ENCODE measurements at regions not wholly inside any gene's neighbourhood (a gene's known extent, or its start where the extent isn't known, plus 50 kb on each side); places are given as distances from the start of the nearest gene placed in this dataset.

DNA sequence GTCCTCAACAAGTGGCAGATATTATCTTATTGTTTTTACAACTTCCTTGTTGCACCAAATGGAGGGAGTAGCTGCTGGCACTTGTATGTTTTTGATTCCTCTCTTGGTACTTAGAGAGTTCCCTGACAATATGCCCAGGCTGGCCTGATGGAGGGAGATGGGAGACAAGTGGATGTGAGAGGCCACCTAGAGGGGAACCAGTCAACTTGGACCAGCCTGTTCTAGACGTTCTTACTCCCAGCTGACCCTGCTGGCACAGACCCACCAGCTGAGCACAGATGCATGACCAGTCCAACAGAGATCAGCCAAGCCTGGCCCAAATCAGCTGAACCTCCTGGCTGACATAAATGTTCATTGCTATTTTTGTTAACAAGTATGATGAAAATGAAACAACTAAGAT lies 60.9 kb upstream of the GDNF start:
- DNase-seq: peak; percentile 13 to 25

DNA sequence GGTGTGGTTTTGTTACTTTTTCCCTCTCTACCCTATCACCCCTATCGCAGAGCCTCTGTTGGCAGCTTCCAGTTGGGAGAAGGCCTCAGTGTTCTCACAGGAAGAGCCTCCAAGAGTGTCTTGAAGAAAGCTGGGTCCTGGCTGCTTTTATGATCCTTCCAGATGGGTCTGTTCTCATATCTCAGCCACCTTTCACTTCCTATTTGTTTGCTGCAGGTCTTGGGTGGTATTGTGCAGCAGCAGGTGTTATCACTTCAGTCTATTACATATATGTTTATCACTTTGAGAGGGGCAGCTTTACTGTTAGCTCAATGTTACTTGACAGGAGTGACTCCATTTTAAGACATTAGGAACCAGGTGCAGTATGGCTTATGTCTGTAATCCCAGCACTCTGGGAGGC lies 59.2 kb upstream of the GDNF start:
- DNase-seq: no peak

- DNase-seq: no peak
Measured at GRCh38 chr5:37896159-37896558, 56.3 kb upstream of the GDNF start.

DNA sequence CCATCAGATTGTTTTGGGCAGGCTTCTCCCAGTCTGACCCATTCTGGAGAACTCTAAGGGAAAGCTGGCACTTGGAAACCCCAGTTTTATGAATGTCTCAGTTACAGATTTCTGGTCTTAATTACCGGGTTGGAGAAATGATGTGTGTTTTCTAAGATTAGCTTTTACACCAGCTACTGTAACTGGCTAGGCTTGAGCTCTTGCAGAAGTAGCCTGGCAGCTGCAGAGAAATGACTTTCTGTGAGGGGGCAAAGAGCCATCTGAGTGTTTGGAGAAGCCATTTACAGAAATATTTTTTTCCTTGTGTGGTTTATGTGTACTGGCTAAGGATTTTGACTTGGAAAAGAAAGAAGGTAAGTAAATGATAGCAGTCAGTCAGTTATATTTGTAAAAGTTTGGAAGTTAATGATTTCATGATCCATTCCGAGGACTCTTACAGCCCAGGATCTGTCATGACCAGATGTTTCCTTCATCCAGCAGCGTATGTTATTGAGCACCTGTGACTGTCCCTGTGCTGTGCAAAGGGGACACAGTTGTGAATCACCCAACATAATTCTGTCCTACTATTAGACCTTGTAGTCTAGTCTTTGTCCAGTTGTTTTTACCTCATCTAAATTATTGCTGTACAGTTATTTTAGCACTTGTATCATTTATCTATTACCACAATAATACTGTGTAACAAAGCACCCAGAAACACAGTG lies 53.7 kb upstream of the GDNF start:
- DNase-seq: no peak

DNA sequence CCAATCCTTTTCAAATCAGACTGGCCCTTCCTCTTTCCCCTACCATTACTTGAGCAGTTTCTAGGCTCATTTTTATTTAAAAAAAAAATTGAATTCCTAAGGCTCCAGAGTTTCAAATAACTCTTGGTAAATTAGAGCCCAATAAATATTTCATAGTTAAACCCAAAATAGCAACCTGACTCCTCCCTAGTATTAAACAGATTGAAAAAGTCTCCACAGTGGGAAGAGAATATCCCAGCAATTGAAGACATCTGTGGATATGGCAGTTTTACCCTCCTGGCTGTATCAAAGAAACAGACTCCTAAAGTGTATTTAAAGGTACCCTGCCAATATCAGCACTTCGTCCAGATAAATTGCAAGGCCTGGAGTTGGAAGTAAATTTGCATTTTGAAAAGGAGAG lies 52.7 kb upstream of the GDNF start:
- DNase-seq: no peak

DNA sequence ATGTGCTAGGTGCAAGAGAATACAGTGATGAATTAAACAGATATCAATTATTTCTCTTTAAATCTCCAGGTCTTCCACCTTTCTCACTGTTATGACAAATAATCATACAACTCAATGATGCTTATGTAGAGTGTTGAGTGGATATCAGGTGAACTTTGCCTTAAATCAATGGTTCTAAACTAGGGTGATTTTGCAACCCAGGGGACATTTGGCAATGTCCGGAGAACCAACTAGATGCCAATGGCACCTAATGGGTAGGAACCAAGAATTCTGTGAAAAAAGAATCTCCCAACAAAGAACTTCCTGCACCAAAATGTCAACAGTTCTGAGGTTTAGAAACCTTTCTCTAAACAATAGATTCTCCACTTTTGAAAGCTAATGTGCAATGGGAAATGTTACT lies 52.0 kb upstream of the GDNF start:
- DNase-seq: no peak

DNA sequence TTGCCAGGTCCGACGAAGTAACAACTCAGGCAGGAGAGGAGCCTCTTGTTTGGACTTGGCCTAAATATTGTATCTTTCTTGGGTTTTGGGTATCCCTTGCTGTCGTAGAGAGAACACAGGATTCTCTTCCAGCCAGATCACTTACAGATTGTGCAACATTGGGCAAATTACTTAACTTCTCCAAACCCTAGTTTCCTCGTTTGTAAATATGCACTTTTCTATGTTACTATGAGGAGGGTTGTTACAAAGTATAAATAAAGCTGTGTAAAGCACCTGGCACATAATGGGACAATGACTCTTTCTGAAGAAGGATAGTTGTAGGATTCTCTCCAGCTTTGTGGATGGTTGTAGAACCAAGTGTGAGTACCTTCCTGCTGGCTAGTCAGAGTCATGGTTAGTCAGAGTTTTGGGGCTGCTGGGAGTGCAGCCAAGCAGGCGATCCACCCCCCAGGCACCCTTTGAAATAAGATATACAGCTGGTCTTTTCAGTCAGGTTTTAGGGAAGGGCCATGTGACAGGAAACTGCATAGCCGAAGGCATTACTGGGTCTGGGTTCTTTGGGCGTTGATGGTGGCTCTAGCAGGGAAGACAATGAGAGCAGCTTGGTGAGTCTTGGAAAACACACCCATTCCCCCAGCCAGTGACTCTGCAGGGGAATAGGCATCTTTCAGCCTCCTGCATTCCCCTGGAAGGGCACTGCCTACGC lies 49.9 kb upstream of the GDNF start:
- no peak for DNase-seq
